Gastrocnemius medialis (tissue), 4 donors: ENCODE measurements at regions not wholly inside any gene's neighbourhood (a gene's known extent, or its start where the extent isn't known, plus 50 kb on each side); places are given as distances from the start of the nearest gene placed in this dataset.

Experiments used
- POLR2A ChIP-seq, 2 donors: fragments of 450-650 bp; IDR thresholded peaks; one replicate each; pipeline ENCODE4 v1.6.1; 2017; ENCODE audit warnings: antibody characterized with exemption in 2 of 2, mild to moderate bottlenecking in 2 of 2, moderate library complexity in 2 of 2
- TF ChIP-seq, protein P1 (sequence below), 5 experiments: fragments of 450-650 bp in 3 of 5; fragments of 200-600 bp in 2 of 5; sonication (generic) in 2 of 5; IDR thresholded peaks in 4 of 5; conservative IDR thresholded peaks in 1 of 5; 1 replicate in 4 of 5; 2 replicates in 1 of 5; pipeline ENCODE4 v1.5.1; 2016 to 2019; ENCODE audit warnings: antibody characterized with exemption in 5 of 5, mild to moderate bottlenecking in 3 of 5, moderate library complexity in 3 of 5

DNA sequence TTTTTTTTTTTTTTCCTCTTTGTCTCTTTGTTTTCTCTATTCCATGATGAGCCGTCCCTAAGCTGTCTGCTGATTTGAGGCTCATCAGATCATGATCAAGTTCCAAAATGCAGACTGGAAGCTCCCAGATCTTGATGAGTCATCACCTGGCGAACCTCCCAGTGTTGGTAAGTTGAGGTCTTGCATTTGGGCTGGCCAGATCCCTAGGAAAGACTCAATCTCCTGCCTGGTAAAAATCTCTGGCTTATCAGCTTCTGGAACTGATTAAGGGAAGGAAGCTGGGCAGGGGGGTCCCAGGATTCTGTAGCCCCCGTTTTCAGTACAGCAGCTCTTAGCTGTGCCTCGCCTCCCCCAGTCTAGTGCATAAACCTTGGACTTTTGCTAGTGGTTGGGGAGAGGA, 69.0 kb downstream of the TSPAN17 start:
- TF ChIP-seq, protein P1, sequence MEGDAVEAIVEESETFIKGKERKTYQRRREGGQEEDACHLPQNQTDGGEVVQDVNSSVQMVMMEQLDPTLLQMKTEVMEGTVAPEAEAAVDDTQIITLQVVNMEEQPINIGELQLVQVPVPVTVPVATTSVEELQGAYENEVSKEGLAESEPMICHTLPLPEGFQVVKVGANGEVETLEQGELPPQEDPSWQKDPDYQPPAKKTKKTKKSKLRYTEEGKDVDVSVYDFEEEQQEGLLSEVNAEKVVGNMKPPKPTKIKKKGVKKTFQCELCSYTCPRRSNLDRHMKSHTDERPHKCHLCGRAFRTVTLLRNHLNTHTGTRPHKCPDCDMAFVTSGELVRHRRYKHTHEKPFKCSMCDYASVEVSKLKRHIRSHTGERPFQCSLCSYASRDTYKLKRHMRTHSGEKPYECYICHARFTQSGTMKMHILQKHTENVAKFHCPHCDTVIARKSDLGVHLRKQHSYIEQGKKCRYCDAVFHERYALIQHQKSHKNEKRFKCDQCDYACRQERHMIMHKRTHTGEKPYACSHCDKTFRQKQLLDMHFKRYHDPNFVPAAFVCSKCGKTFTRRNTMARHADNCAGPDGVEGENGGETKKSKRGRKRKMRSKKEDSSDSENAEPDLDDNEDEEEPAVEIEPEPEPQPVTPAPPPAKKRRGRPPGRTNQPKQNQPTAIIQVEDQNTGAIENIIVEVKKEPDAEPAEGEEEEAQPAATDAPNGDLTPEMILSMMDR (IDR thresholded peaks at IDR 0.05 in 4 of 5, conservative IDR thresholded peaks at IDR 0.05 in 1 of 5): no peak
- TF ChIP-seq POLR2A (IDR thresholded peaks at IDR 0.05): no peak
